Subcutaneous adipose tissue (tissue), 1 donor: ENCODE measurements at regions not wholly inside any gene's neighbourhood (a gene's known extent, or its start where the extent isn't known, plus 50 kb on each side); places are given as distances from the start of the nearest gene placed in this dataset.
A peak's percentile ranks its signal among the peaks of the same experiment; 100 is the strongest.

Source experiments
- CTCF ChIP-seq: fragments of 450-650 bp; IDR thresholded peaks from one replicate; pipeline ENCODE4 v1.5.1; 2016; ENCODE audit warnings: low read depth, mild to moderate bottlenecking, control low read depth, antibody characterized with exemption, moderate library complexity

GRCh38 chr20:47934761-47935160 lies 149.5 kb upstream of the SULF2 start:
- no peak for TF ChIP-seq CTCF

- TF ChIP-seq CTCF = no peak
Measured at GRCh38 chr20:47931443-47931842, 146.2 kb upstream of the SULF2 start.

- TF ChIP-seq CTCF = no peak
Measured at GRCh38 chr20:47931002-47931401, 145.7 kb upstream of the SULF2 start.

- TF ChIP-seq CTCF = no peak
Measured at GRCh38 chr20:47929368-47930115, 144.3 kb upstream of the SULF2 start.

GRCh38 chr20:47927944-47928343 lies 142.7 kb upstream of the SULF2 start:
- no peak for TF ChIP-seq CTCF

GRCh38 chr20:47927385-47927851 lies 142.1 kb upstream of the SULF2 start:
- no peak for TF ChIP-seq CTCF

GRCh38 chr20:47926731-47927130 lies 141.4 kb upstream of the SULF2 start:
- peak; percentile 52 for TF ChIP-seq CTCF
